ENCODE measurements at regions not wholly inside any gene's neighbourhood (a gene's known extent, or its start where the extent isn't known, plus 50 kb on each side); places are given as distances from the start of the nearest gene placed in this dataset.

- Histone ChIP-seq H3K9me2 (ENCODE audit: insufficient read depth, low read length) (no peaks in the 10 kb centered on the region), H3K79me2 (replicated peaks; ENCODE audit: insufficient read depth, low read length) (no peaks in the 10 kb centered on the region), H3K4me2 (ENCODE audit: low read length) (no peak overlapping the region), H3K9ac (ENCODE audit: low read length) (no peak overlapping the region), H3K9me3 (ENCODE audit: low read length) (no peaks in the 10 kb centered on the region), H4K20me1 (ENCODE audit: insufficient read depth) (no peaks in the 10 kb centered on the region), H3K27me3 (ENCODE audit: insufficient read depth, low read depth, low read length) (no peaks in the 10 kb centered on the region), H3F3A (ENCODE audit: insufficient read depth, low read length, poor library complexity, severe bottlenecking) (no peaks in the 10 kb centered on the region), H3K4me3 (ENCODE audit: low read length) (no peak overlapping the region), H3K36me3 (ENCODE audit: insufficient read depth, low read length) (no peaks in the 10 kb centered on the region), H3K27ac (ENCODE audit: low read length) (no peak overlapping the region), H2AFZ (ENCODE audit: low read depth, low read length) (no peak overlapping the region)
- TF ChIP-seq SMC3 (conservative IDR thresholded peaks at IDR 0.05; ENCODE audit: poor library complexity) (no peak), POLR2AphosphoS5 (IDR thresholded peaks at IDR 0.05) (no peak), EP300 (conservative IDR thresholded peaks at IDR 0.05; ENCODE audit: poor library complexity, severe bottlenecking) (no peak), CTCF (IDR thresholded peaks at IDR 0.05; ENCODE audit: poor library complexity, severe bottlenecking) (no peak), EZH2 (IDR thresholded peaks at IDR 0.05; ENCODE audit: borderline replicate concordance, insufficient read depth, low read length, poor library complexity, severe bottlenecking) (no peak)
These were observed 809.6 kb downstream of the TENT5A start for GRCh38 chr6:80942911-80943310.

- H3K36me3 ChIP-seq (ENCODE audit: insufficient read depth, low read length), result no peaks in the 10 kb centered on the region
- H3K4me3 ChIP-seq (ENCODE audit: low read length), result no peak overlapping the region
- no peak overlapping the region for H3K9ac ChIP-seq (ENCODE audit: low read length)
- no peak overlapping the region for H3K27ac ChIP-seq (ENCODE audit: low read length)
- H3K4me2 ChIP-seq (ENCODE audit: low read length), result no peak overlapping the region
- no peaks in the 10 kb centered on the region for H3F3A ChIP-seq (ENCODE audit: insufficient read depth, low read length, poor library complexity, severe bottlenecking)
- no peaks in the 10 kb centered on the region for H3K9me3 ChIP-seq (ENCODE audit: low read length)
- H2AFZ ChIP-seq (ENCODE audit: low read depth, low read length), result no peak overlapping the region
- H4K20me1 ChIP-seq (ENCODE audit: insufficient read depth), result no peaks in the 10 kb centered on the region
- no peaks in the 10 kb centered on the region for H3K27me3 ChIP-seq (ENCODE audit: insufficient read depth, low read depth, low read length)
- TF ChIP-seq TAF1 (IDR thresholded peaks at IDR 0.05; ENCODE audit: low read depth) (no peak), EZH2 (IDR thresholded peaks at IDR 0.05; ENCODE audit: borderline replicate concordance, insufficient read depth, low read length, poor library complexity, severe bottlenecking) (no peak), MXI1 (conservative IDR thresholded peaks at IDR 0.05; ENCODE audit: poor library complexity, severe bottlenecking) (no peak), RAD21 (conservative IDR thresholded peaks at IDR 0.05) (no peak), POLR2AphosphoS5 (IDR thresholded peaks at IDR 0.05) (no peak), REST (IDR thresholded peaks at IDR 0.05; ENCODE audit: borderline replicate concordance) (no peak), CTCF (IDR thresholded peaks at IDR 0.05; ENCODE audit: poor library complexity, severe bottlenecking) (no peak), EP300 (conservative IDR thresholded peaks at IDR 0.05; ENCODE audit: poor library complexity, severe bottlenecking) (no peak), SMC3 (conservative IDR thresholded peaks at IDR 0.05; ENCODE audit: poor library complexity) (no peak)
- no peaks in the 10 kb centered on the region for H3K79me2 ChIP-seq (replicated peaks; ENCODE audit: insufficient read depth, low read length)
- no peaks in the 10 kb centered on the region for H3K9me2 ChIP-seq (ENCODE audit: insufficient read depth, low read length)
These were observed 811.5 kb downstream of the TENT5A start for GRCh38 chr6:80940976-80941375.
